ENCODE measurements at regions not wholly inside any gene's neighbourhood (a gene's known extent, or its start where the extent isn't known, plus 50 kb on each side); places are given as distances from the start of the nearest gene placed in this dataset.

DNA sequence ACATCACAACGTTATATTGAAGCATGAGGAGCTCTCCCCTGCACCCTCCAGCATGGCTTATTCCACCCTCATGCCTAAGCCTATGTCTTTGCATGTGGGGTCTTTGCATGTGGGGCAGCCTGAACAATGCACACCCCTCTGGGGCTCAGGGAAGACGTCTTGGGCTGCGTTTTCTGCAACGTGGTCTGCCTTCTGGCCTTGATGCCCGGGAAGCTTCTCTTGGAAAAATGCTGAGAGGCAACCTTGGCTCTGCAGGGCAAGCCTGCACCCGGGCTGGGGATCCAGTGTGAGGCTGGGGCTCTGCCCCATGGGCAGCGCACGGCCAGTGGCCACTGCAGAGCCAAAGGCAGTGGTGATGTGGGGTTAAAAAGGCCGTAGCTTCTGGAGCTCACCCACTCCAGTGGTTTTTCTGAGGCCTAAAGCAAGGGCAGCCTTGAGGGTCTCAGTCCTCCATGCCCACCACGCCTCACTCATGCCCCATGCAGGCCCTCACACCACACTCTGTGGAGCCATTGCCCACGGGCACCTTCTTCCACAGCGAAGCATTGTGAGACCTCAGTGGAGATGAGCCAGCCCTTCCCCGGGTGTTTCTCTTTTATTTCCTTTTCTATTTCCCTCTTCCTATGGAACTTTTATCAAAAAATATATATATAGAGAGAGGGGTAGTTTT lies 112.2 kb downstream of the MRPL36 start:
- TF ChIP-seq, protein P1, sequence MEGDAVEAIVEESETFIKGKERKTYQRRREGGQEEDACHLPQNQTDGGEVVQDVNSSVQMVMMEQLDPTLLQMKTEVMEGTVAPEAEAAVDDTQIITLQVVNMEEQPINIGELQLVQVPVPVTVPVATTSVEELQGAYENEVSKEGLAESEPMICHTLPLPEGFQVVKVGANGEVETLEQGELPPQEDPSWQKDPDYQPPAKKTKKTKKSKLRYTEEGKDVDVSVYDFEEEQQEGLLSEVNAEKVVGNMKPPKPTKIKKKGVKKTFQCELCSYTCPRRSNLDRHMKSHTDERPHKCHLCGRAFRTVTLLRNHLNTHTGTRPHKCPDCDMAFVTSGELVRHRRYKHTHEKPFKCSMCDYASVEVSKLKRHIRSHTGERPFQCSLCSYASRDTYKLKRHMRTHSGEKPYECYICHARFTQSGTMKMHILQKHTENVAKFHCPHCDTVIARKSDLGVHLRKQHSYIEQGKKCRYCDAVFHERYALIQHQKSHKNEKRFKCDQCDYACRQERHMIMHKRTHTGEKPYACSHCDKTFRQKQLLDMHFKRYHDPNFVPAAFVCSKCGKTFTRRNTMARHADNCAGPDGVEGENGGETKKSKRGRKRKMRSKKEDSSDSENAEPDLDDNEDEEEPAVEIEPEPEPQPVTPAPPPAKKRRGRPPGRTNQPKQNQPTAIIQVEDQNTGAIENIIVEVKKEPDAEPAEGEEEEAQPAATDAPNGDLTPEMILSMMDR (IDR thresholded peaks at IDR 0.05) = no peak
- no peak for TF ChIP-seq EP300 (IDR thresholded peaks at IDR 0.05)
